GM12891 (cell line): ENCODE measurements at regions not wholly inside any gene's neighbourhood (a gene's known extent, or its start where the extent isn't known, plus 50 kb on each side); places are given as distances from the start of the nearest gene placed in this dataset.

Experiments
- POLR2A ChIP-seq: IDR thresholded peaks from 2 replicates; pipeline ENCODE4 v1.6.1; 2011; ENCODE audit warnings: low read depth, low read length, control low read depth
- POLR2AphosphoS5 ChIP-seq: IDR thresholded peaks from 2 replicates; pipeline ENCODE4 v1.6.1; 2011; ENCODE audit warnings: low read depth, low read length, control low read depth
- TAF1 ChIP-seq: IDR thresholded peaks from 2 replicates; pipeline ENCODE4 v1.6.1; 2011; ENCODE audit warnings: low read depth, low read length, control low read depth

GRCh38 chr18:27497246-27497645 is 312.1 kb upstream of the CHST9 start:
- TF ChIP-seq POLR2A (no peak), POLR2AphosphoS5 (no peak), TAF1 (no peak)
